Heart right ventricle (tissue), 16 donors: ENCODE measurements at regions not wholly inside any gene's neighbourhood (a gene's known extent, or its start where the extent isn't known, plus 50 kb on each side); places are given as distances from the start of the nearest gene placed in this dataset.

Experiments used
- ATAC-seq, 8 donors: fragments of 200-7000 bp; cut with Tn5 transposase; one replicate each; pipeline ENCODE4 v1.9.1; 2020; ENCODE audit warnings: mild to moderate bottlenecking in 8 of 8, moderate library complexity in 8 of 8, moderate number of reproducible peaks in 1 of 8
- DNase-seq, 2 donors: peaks; one replicate each; pipeline ENCODE4 v3.0.0-alpha.2; 2020
- H3K27ac ChIP-seq, 10 donors: fragments of 200-600 bp; sonication (generic) in 2 of 10; one replicate each; pipeline versions ENCODE4 v1.5.0 to v1.8.0; 2020 to 2022; ENCODE audit warnings: mild to moderate bottlenecking in 3 of 10
- H3K27me3 ChIP-seq, 7 donors: fragments of 200-600 bp; one replicate each; pipeline ENCODE4 v1.8.0; 2021 to 2022; ENCODE audit warnings: mild to moderate bottlenecking in 2 of 7
- H3K36me3 ChIP-seq, 9 donors: fragments of 200-600 bp; sonication (generic) in 1 of 9; one replicate each; pipeline versions ENCODE4 v1.5.0 to v1.8.0; 2020 to 2022; ENCODE audit warnings: mild to moderate bottlenecking in 2 of 9
- H3K4me1 ChIP-seq, 9 donors: fragments of 200-600 bp; sonication (generic) in 1 of 9; one replicate each; pipeline versions ENCODE4 v1.5.0 to v1.8.0; 2020 to 2022; ENCODE audit warnings: mild to moderate bottlenecking in 4 of 9
- H3K4me3 ChIP-seq, 10 donors: fragments of 200-600 bp; sonication (generic) in 2 of 10; one replicate each; pipeline versions ENCODE4 v1.5.0 to v1.8.0; 2020 to 2022; ENCODE audit warnings: mild to moderate bottlenecking in 7 of 10, moderate library complexity in 2 of 10
- H3K9me3 ChIP-seq, 11 donors: fragments of 200-600 bp in 10 of 11; sonication (generic) in 2 of 11; one replicate each; pipeline versions ENCODE4 v1.5.0 to v1.8.0; 2013 to 2022; ENCODE audit warnings: mild to moderate bottlenecking in 2 of 11, control low read depth in 1 of 11, moderate library complexity in 1 of 11
- WGBS, 2 donors: extraction: QIAGEN DNeasy Blood & Tissue Kit; methylation state at CpG; one replicate each; pipeline ENCODE4 v1.1.7; 2013; ENCODE audit warnings: inconsistent platforms in 1 of 2; 5-methylcytosine and 5-hydroxymethylcytosine counted together
- intact Hi-C, 10 donors: fragments of 100-400 bp; cut with DNase I; formaldehyde crosslinking; loops; one replicate each; pipeline versions ENCODE4 v1.11.1 to v1.14.2; 2022
- TF ChIP-seq, protein P1 (sequence below), 9 donors: fragments of 200-600 bp; sonication (generic) in 2 of 9; IDR thresholded peaks; one replicate each; pipeline versions ENCODE4 v1.5.0 to v1.8.0; 2021 to 2022; ENCODE audit warnings: antibody characterized with exemption in 9 of 9, mild to moderate bottlenecking in 5 of 9, moderate library complexity in 1 of 9
- donor health status: Arrhythmogenic right ventricular cardiomyopathy.
- donor health status: ischemic (EF 13 %, LVEDD 7.1; RV severe dilation, severe dysfunction).
- donor health status: healthy with polysubstance abuse.
- donor health status: DM: no; HTN: yes; CAD: no.
- donor health status: DM: no; HTN: no; CAD: no.
- donor health status: ischemic (EF 25% LVEDD 6.9; RV normal size, moderate dysfunction).
- donor health status: ischemic (EF 25% LVEDD 5.7; RV mildly dilated, moderate dysfunction).
- donor health status: healthy.
- donor health status: DM: yes; HTN: yes; CAD: no.
- donor health status: Ischemic cardiomyopathy.
- donor health status: ischemic (EF 35%, LVEDD 5.7; RV mildly dilated, moderate dysfunction).
- donor health status: nonischemic (EF 11% LVEDD 7.7; RV severe dilation, severe dysfunction).
- donor health status: DM: yes; HTN: yes; CAD: no.
- donor health status: PGD.
- donor health status: ischemic (EF 29% LVEDD 5.4; RV normal size, mild dysfunction).
- donor health status: nonischemic (EF 23%, LVEDD 6.1; RV moderate dilation, normal function).

DNA sequence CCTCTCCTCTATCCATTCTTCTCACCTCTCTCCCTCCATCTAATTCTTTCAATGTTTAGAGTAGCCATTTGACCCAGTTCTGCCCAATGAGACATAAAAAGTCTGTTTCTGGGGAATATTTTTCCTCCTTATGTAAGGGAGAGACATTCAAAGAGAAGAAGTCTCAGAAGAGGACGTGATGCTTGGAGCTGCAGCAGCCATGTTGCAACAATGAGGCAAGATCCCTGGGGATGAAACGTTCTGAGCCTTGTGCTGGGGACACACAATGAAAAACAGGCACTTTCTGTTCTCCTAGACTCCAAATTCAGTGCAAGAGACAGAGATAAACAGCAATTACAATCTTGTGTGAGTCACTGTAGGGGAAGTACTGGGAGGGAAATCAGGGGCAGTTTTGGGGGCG lies 130.8 kb downstream of the FOXL1 start:
- DNase-seq (no peak), ATAC-seq (no peak)
- 85 to 87% methylated on average over 3 of the region's 3 CpGs for WGBS, 2 donors
- Histone ChIP-seq H3K27ac (no peak overlapping the region), H3K4me1 (no peaks in the 10 kb centered on the region), H3K36me3 (no peaks in the 10 kb centered on the region), H3K4me3 (no peak overlapping the region), H3K9me3 (peaks cover 0 to 5% (median 0%) of the 10 kb centered on the region in 11 donors), H3K27me3 (peaks cover 0 to 23% (median 6%) of the 10 kb centered on the region in 7 donors)
- intact Hi-C loops, result no loop called here
- TF ChIP-seq, protein P1, sequence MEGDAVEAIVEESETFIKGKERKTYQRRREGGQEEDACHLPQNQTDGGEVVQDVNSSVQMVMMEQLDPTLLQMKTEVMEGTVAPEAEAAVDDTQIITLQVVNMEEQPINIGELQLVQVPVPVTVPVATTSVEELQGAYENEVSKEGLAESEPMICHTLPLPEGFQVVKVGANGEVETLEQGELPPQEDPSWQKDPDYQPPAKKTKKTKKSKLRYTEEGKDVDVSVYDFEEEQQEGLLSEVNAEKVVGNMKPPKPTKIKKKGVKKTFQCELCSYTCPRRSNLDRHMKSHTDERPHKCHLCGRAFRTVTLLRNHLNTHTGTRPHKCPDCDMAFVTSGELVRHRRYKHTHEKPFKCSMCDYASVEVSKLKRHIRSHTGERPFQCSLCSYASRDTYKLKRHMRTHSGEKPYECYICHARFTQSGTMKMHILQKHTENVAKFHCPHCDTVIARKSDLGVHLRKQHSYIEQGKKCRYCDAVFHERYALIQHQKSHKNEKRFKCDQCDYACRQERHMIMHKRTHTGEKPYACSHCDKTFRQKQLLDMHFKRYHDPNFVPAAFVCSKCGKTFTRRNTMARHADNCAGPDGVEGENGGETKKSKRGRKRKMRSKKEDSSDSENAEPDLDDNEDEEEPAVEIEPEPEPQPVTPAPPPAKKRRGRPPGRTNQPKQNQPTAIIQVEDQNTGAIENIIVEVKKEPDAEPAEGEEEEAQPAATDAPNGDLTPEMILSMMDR (IDR thresholded peaks at IDR 0.05), result no peak

DNA sequence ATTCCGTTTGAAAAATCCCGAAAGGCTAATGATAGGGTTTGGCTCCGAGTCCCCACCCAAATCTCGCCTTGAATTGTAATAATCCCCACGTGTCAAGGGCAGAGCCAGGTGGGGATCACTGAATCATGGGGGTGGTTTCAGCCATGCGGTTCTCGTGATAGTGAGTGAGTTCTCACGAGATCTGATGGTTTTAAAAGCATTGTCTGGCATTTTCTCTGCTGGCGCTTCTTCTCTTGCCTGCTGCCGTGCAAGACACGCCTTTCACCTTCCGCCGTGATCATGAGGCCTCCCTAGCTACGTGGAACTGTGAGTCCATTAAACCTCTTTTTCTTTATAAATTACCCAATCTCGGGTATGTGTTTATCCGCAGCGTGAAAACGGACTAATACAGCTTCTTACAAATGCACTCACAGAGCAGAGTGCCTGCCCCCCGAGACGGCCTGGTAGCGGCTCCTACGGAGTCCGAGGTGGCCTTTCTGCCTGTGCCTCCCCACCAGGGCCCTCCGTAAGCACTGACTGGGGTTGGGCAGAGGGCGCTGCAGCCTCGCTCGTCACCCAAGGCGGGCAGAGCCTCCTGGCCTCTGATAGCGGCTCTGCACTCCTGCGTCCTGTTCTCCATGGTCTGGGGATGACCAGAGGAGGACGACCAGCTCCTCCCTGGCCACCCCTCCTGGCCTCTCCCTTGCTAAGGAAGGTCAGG lies 131.7 kb downstream of the FOXL1 start:
- WGBS, 2 donors, result 85% methylated on average over 31 of the region's 31 CpGs
- Histone ChIP-seq H3K9me3 (peaks cover 0 to 5% (median 0%) of the 10 kb centered on the region in 11 donors), H3K4me3 (no peak overlapping the region), H3K4me1 (no peaks in the 10 kb centered on the region), H3K27me3 (peaks cover 0 to 22% (median 6%) of the 10 kb centered on the region in 7 donors), H3K36me3 (no peaks in the 10 kb centered on the region), H3K27ac (no peak overlapping the region)
- no peak for ATAC-seq
- no peak for DNase-seq
- TF ChIP-seq, protein P1 (IDR thresholded peaks at IDR 0.05), result no peak
- intact Hi-C loops, result no loop called here

GRCh38 chr16:86710602-86710950 lies 132.2 kb downstream of the FOXL1 start:
- 78 to 79% methylated on average over 8 of the region's 8 CpGs for WGBS, 2 donors
- H3K27me3 ChIP-seq, result peaks cover 0 to 22% (median 7%) of the 10 kb centered on the region in 7 donors

DNA sequence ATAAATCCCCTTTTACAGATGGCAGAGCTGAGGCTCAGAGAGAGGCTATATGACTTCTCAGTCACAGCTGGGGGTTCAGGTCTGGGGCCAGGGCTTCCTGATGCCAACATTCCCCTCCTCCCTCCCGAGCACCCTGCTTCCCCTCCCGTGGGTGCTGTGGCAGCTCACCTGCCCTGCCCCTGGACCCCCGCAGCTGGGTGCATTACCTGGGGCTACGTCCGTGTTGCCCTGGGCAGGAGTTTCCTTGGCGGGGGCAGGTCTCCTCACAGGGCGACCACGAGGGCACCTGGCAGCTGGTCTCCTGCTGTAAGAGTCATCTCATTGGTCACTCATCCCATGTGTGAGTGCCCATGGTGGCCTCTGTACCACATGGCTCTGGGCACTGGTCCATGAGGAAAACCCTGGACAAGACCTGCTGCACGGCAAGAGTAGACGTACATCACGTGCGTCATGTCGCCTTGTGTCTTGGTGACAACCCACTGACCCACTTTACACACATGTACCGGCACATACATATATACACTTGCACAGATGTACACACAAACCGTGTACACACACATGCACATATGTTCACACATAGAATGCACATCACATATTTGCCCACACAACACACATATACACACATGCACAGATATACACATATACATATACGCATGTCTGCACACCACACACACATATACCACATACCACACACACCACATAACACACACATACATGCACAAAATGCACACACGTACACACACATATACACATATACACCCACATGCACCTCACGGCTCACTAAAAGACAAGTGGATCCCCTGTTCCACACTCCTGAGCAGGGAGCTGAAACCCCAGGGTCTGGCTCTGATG lies 134.0 kb downstream of the FOXL1 start:
- Histone ChIP-seq H3K4me3 (no peak overlapping the region), H3K9me3 (peaks cover 0 to 5% (median 0%) of the 10 kb centered on the region in 11 donors), H3K4me1 (no peaks in the 10 kb centered on the region), H3K27me3 (peaks cover 0 to 35% (median 7%) of the 10 kb centered on the region in 7 donors), H3K27ac (no peak overlapping the region), H3K36me3 (no peaks in the 10 kb centered on the region)
- TF ChIP-seq, protein P1 (IDR thresholded peaks at IDR 0.05), result no peak
- ATAC-seq (no peak), DNase-seq (no peak)
- intact Hi-C loops, result no loop called here
- 90% methylated on average over 17 to 18 of the region's 18 CpGs for WGBS, 2 donors

More at GRCh38 chr16:86710602-86710950, 132.2 kb downstream of the FOXL1 start:
- Histone ChIP-seq H3K4me1 (no peaks in the 10 kb centered on the region), H3K36me3 (no peaks in the 10 kb centered on the region), H3K9me3 (peaks cover 0 to 5% (median 0%) of the 10 kb centered on the region in 11 donors), H3K4me3 (no peak overlapping the region), H3K27ac (no peak overlapping the region)
- DNase-seq (no peak), ATAC-seq (no peak)
- TF ChIP-seq, protein P1 (IDR thresholded peaks at IDR 0.05), result no peak
- intact Hi-C loops, result no loop called here
